CD14-positive monocyte (primary cell): ENCODE measurements at regions not wholly inside any gene's neighbourhood (a gene's known extent, or its start where the extent isn't known, plus 50 kb on each side); places are given as distances from the start of the nearest gene placed in this dataset.

Experiments used
- DNase-seq, 3 donors: peaks; one replicate each; pipeline ENCODE4 v3.0.0-alpha.2; 2011 to 2022
- H2AFZ ChIP-seq: 2 replicates; pipeline ENCODE4 v1.6.0; 2012; ENCODE audit warnings: mild to moderate bottlenecking, low read depth, low read length, inconsistent platforms; ENCODE audit not compliant: insufficient read depth, poor library complexity, severe bottlenecking
- H3K27ac ChIP-seq, 2 donors: 1 replicate in 1 of 2; 2 replicates in 1 of 2; pipeline ENCODE4 v1.5.1; 2012 to 2013; ENCODE audit warnings: low read length in 2 of 2, control low read depth in 1 of 2, inconsistent platforms in 1 of 2, low read depth in 1 of 2, mild to moderate bottlenecking in 1 of 2
- H3K27me3 ChIP-seq, 2 donors: one replicate each; pipeline versions ENCODE4 v1.6.0 to v1.6.1; 2011 to 2013; ENCODE audit warnings: low read length in 2 of 2; ENCODE audit not compliant: control insufficient read depth in 2 of 2, insufficient read depth in 2 of 2
- H3K36me3 ChIP-seq, 2 donors: replicated peaks in 1 of 2; 1 replicate in 1 of 2; 2 replicates in 1 of 2; pipeline versions ENCODE4 v1.5.1 to v1.6.1; 2012 to 2013; ENCODE audit warnings: low read length in 2 of 2, control low read depth in 1 of 2, inconsistent platforms in 1 of 2, mild to moderate bottlenecking in 1 of 2; ENCODE audit not compliant: insufficient read depth in 2 of 2, control insufficient read depth in 1 of 2
- H3K4me1 ChIP-seq, 2 donors: 1 replicate in 1 of 2; 2 replicates in 1 of 2; pipeline versions ENCODE4 v1.5.1 to v1.6.1; 2012 to 2013; ENCODE audit warnings: low read length in 2 of 2, control low read depth in 1 of 2, inconsistent platforms in 1 of 2, mild to moderate bottlenecking in 1 of 2, moderate library complexity in 1 of 2; ENCODE audit not compliant: insufficient read depth in 2 of 2, control insufficient read depth in 1 of 2
- H3K4me2 ChIP-seq: replicated peaks from 2 replicates; pipeline ENCODE3; 2012; ENCODE audit warnings: low read length, moderate library complexity, mild to moderate bottlenecking; ENCODE audit not compliant: poor library complexity, severe bottlenecking; ENCODE audit errors: extremely low read depth
- H3K4me3 ChIP-seq, 3 experiments: fragments of 200-600 bp in 1 of 3; sonication (generic) in 1 of 3; replicated peaks in 1 of 3; 1 replicate in 2 of 3; 2 replicates in 1 of 3; pipeline ENCODE4 v1.5.1; 2011 to 2013; ENCODE audit warnings: low read length in 3 of 3, mild to moderate bottlenecking in 3 of 3, control low read depth in 2 of 3, low read depth in 2 of 3, inconsistent platforms in 1 of 3, moderate library complexity in 1 of 3
- H3K79me2 ChIP-seq: 2 replicates; pipeline ENCODE4 v1.6.0; 2012; ENCODE audit warnings: mild to moderate bottlenecking, control low read depth, inconsistent platforms, low read length, moderate library complexity; ENCODE audit not compliant: insufficient read depth
- H3K9ac ChIP-seq: 2 replicates; pipeline ENCODE4 v1.6.0; 2017; ENCODE audit warnings: low read length, mild to moderate bottlenecking; ENCODE audit not compliant: insufficient read depth, poor library complexity, severe bottlenecking
- H3K9me3 ChIP-seq, 2 donors: replicated peaks in 1 of 2; 1 replicate in 1 of 2; 2 replicates in 1 of 2; pipeline versions ENCODE4 v1.5.1 to v1.6.1; 2012 to 2013; ENCODE audit warnings: low read length in 2 of 2, control low read depth in 1 of 2; ENCODE audit not compliant: control insufficient read depth in 1 of 2, insufficient read depth in 1 of 2
- H4K20me1 ChIP-seq: 2 replicates; pipeline ENCODE4 v1.6.0; 2012; ENCODE audit warnings: mild to moderate bottlenecking, low read length, control low read depth, moderate library complexity; ENCODE audit not compliant: insufficient read depth
- H3K27ac Mint-ChIP-seq, 7 donors: one replicate each; pipeline ENCODE4 v1.8.0; 2020; ENCODE audit warnings: mild to moderate bottlenecking in 7 of 7, mixed read lengths in 7 of 7, moderate library complexity in 6 of 7, inconsistent platforms in 2 of 7
- H3K27me3 Mint-ChIP-seq, 3 donors: one replicate each; pipeline ENCODE4 v1.8.0; 2021 to 2022; ENCODE audit warnings: low read depth in 3 of 3, mild to moderate bottlenecking in 3 of 3, mixed read lengths in 3 of 3, moderate library complexity in 3 of 3, inconsistent platforms in 1 of 3
- H3K36me3 Mint-ChIP-seq, 2 donors: one replicate each; pipeline ENCODE4 v1.8.0; 2020; ENCODE audit warnings: mixed read lengths in 2 of 2, inconsistent platforms in 1 of 2, mild to moderate bottlenecking in 1 of 2
- H3K4me1 Mint-ChIP-seq: one replicate; pipeline ENCODE4 v1.8.0; 2020; ENCODE audit warnings: mild to moderate bottlenecking, mixed read lengths
- H3K4me3 Mint-ChIP-seq, 2 donors: one replicate each; pipeline ENCODE4 v1.8.0; 2020; ENCODE audit warnings: mild to moderate bottlenecking in 2 of 2, mixed read lengths in 2 of 2, moderate library complexity in 1 of 2
- H3K9me3 Mint-ChIP-seq, 7 donors: one replicate each; pipeline ENCODE4 v1.8.0; 2020 to 2022; ENCODE audit warnings: mixed read lengths in 7 of 7, mild to moderate bottlenecking in 6 of 7, moderate library complexity in 6 of 7, inconsistent platforms in 2 of 7
- WGBS: methylation state at CpG from one replicate; pipeline ENCODE4 v1.1.5; 2013; ENCODE audit warnings: missing lambda C conversion rate; ENCODE audit not compliant: insufficient coverage; 5-methylcytosine and 5-hydroxymethylcytosine counted together
- intact Hi-C, 2 donors: fragments of 100-400 bp; cut with micrococcal nuclease; formaldehyde crosslinking; loops; one replicate each; pipeline versions ENCODE4 v1.15.0 to v1.15.1; 2023
- TF ChIP-seq, protein P1 (sequence below): fragments of 200-600 bp; IDR thresholded peaks from one replicate; pipeline ENCODE4 v1.8.0; 2022; ENCODE audit warnings: antibody characterized with exemption, mild to moderate bottlenecking

GRCh38 chr12:28876196-28876798, 272.8 kb upstream of the FAR2 start:
- peaks cover 0 to 3% (median 0%) of the 10 kb centered on the region in 7 donors for H3K9me3 Mint-ChIP-seq
- TF ChIP-seq, protein P1, sequence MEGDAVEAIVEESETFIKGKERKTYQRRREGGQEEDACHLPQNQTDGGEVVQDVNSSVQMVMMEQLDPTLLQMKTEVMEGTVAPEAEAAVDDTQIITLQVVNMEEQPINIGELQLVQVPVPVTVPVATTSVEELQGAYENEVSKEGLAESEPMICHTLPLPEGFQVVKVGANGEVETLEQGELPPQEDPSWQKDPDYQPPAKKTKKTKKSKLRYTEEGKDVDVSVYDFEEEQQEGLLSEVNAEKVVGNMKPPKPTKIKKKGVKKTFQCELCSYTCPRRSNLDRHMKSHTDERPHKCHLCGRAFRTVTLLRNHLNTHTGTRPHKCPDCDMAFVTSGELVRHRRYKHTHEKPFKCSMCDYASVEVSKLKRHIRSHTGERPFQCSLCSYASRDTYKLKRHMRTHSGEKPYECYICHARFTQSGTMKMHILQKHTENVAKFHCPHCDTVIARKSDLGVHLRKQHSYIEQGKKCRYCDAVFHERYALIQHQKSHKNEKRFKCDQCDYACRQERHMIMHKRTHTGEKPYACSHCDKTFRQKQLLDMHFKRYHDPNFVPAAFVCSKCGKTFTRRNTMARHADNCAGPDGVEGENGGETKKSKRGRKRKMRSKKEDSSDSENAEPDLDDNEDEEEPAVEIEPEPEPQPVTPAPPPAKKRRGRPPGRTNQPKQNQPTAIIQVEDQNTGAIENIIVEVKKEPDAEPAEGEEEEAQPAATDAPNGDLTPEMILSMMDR = no peak
- no peak overlapping the region for H2AFZ ChIP-seq
- DNase-seq = no peak
- no peak overlapping the region for H3K4me3 Mint-ChIP-seq
- H4K20me1 ChIP-seq = no peaks in the 10 kb centered on the region
- no peak overlapping the region for H3K9ac ChIP-seq
- H3K4me1 Mint-ChIP-seq = peaks cover 13% of the 10 kb centered on the region
- no peaks in the 10 kb centered on the region for H3K36me3 Mint-ChIP-seq
- H3K27me3 Mint-ChIP-seq = peaks cover 0 to 4% (median 3%) of the 10 kb centered on the region in 3 donors
- no peak overlapping the region for H3K4me3 ChIP-seq
- intact Hi-C loops = no loop called here
- no peak overlapping the region for H3K27ac ChIP-seq
- no peaks in the 10 kb centered on the region for H3K79me2 ChIP-seq
- no peaks in the 10 kb centered on the region for H3K27me3 ChIP-seq
- WGBS = 100% methylated on average over 1 of the region's 4 CpGs
- H3K4me2 ChIP-seq = no peak overlapping the region
- H3K9me3 ChIP-seq = no peaks in the 10 kb centered on the region
- H3K27ac Mint-ChIP-seq = no peak overlapping the region
- peaks cover 6 to 8% of the 10 kb centered on the region in 2 donors for H3K4me1 ChIP-seq
- H3K36me3 ChIP-seq = no peaks in the 10 kb centered on the region

DNA sequence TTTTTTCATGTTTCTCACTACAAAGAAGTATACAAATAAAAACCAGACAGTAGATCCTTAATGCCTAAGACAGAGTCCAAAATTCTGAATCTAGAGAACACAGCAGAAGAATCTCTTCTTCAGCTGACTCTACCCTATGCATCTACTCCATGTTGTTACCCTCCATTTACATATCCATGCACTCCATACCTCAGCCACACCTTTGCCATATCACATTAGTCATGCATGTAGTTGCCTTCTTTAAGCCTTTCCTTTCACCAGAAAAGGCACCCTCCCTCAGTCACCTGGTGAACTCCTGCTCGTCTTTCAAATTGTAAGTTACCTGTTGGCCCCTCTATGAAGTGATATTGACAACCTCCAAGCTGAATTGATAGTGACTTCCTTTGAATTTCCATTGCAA, 271.2 kb upstream of the FAR2 start:
- no peak overlapping the region for H3K4me2 ChIP-seq
- peaks cover 0 to 4% (median 4%) of the 10 kb centered on the region in 3 donors for H3K27me3 Mint-ChIP-seq
- no peak overlapping the region for H3K27ac ChIP-seq
- no peaks in the 10 kb centered on the region for H4K20me1 ChIP-seq
- H3K4me3 ChIP-seq = no peak overlapping the region
- H3K4me1 ChIP-seq = no peaks in the 10 kb centered on the region
- no peaks in the 10 kb centered on the region for H3K79me2 ChIP-seq
- H3K9me3 ChIP-seq = no peaks in the 10 kb centered on the region
- no peaks in the 10 kb centered on the region for H3K36me3 Mint-ChIP-seq
- no peak overlapping the region for H3K9ac ChIP-seq
- intact Hi-C loops = no loop called here
- no peak overlapping the region for H2AFZ ChIP-seq
- no peaks in the 10 kb centered on the region for H3K27me3 ChIP-seq
- DNase-seq = no peak
- no peak overlapping the region for H3K27ac Mint-ChIP-seq
- H3K4me1 Mint-ChIP-seq = no peaks in the 10 kb centered on the region
- no CpG with 5 or more reads among the region's 1 CpG for WGBS
- H3K36me3 ChIP-seq = no peaks in the 10 kb centered on the region
- TF ChIP-seq, protein P1 = no peak
- no peak overlapping the region for H3K4me3 Mint-ChIP-seq
- H3K9me3 Mint-ChIP-seq = peaks cover 0 to 3% (median 0%) of the 10 kb centered on the region in 7 donors
